ENCODE measurements at regions not wholly inside any gene's neighbourhood (a gene's known extent, or its start where the extent isn't known, plus 50 kb on each side); places are given as distances from the start of the nearest gene placed in this dataset.

- TF ChIP-seq ZNF2 (tag by site-specific recombination; IDR thresholded peaks at IDR 0.05) = no peak
- TF ChIP-seq CTCF (tag by site-specific recombination; IDR thresholded peaks at IDR 0.05) = no peak
- TF ChIP-seq ZNF426 (tag by site-specific recombination; IDR thresholded peaks at IDR 0.05) = no peak
- TF ChIP-seq ZNF157 (tag by site-specific recombination; IDR thresholded peaks at IDR 0.05) = no peak
- TF ChIP-seq ZNF449 (tag by site-specific recombination; IDR thresholded peaks at IDR 0.05) = no peak
- no peak for TF ChIP-seq ZNF174 (tag by site-specific recombination; IDR thresholded peaks at IDR 0.05)
- no peak for TF ChIP-seq ZFHX2 (tag by site-specific recombination; conservative IDR thresholded peaks at IDR 0.05)
- no peak for TF ChIP-seq MYNN (tag by site-specific recombination; IDR thresholded peaks at IDR 0.05; ENCODE audit: borderline replicate concordance)
- no peak for TF ChIP-seq PBX3 (CRISPR knock-in tag; IDR thresholded peaks at IDR 0.05)
- no peak for TF ChIP-seq ZBTB11 (tag by site-specific recombination; conservative IDR thresholded peaks at IDR 0.05; ENCODE audit: low read depth)
- no peak for TF ChIP-seq PRDM1 (tag by site-specific recombination; IDR thresholded peaks at IDR 0.05)
- no peak for TF ChIP-seq ZNF837 (tag by site-specific recombination; IDR thresholded peaks at IDR 0.05)
- no peak for TF ChIP-seq ZNF10 (tag by site-specific recombination; IDR thresholded peaks at IDR 0.05)
- no peak for TF ChIP-seq ZNF560 (tag by site-specific recombination; IDR thresholded peaks at IDR 0.05; ENCODE audit: borderline replicate concordance)
These were observed 66.3 kb upstream of the SSX2IP start for GRCh38 chr1:84756455-84757082.

Measured in HEK293 (cell line).